NCI-H345 treated with DMSO at 0.1 percent for 48 hours (cell line): ENCODE measurements at regions not wholly inside any gene's neighbourhood (a gene's known extent, or its start where the extent isn't known, plus 50 kb on each side); places are given as distances from the start of the nearest gene placed in this dataset.
A peak's percentile ranks its signal among the peaks of the same experiment; 100 is the strongest.
"Not testable (repeated sequence)": the region's sequence is repeated elsewhere in the genome, so short reads cannot be mapped to it uniquely, and the experiment has no call there.

Source experiments
- DNase-seq: peaks from one replicate; lab custom pipeline; 2025; ENCODE audit not compliant: unreplicated experiment; lab: John Stamatoyannopoulos, UW

DNA sequence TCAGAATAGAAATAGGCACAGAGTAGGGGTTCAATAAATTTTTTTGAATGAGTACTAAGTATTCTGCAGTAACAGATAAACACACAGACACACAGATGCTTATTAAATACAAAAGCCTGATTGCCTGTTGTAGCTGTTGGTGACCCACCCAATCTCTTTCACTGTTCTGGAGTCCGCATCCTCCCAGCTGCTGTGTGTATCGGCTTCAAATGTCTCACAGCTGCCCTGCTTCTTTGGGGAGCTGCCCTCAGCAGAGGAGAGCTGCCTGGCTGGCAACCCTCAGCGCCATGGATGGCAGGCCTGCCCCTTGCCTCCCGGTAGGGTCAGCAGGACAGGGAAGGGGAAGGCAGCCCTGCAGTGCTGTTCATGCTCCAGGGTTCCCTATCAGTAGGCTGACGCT is 50.5 kb upstream of the PRNP start:
- DNase-seq, result no peak

DNA sequence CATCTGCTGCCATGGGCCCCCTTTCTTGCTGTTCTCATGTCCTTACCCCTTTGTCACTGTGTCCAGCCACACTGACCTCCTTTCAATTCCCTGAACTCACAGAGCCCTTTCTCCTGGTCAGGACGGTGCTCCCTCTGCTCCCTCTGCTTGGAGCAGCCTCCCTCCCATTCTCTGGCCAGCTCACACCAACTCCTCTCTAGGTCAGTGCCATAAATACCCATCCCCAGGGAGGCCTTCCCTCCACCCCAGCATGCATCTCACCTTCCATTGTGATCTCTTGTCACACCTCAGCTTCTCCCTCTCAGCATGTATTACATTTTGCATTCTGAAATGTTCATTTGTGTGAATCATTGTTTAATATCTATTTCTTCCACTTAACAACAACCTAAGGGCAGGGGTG is 50.9 kb upstream of the PRNP start:
- DNase-seq, result no peak

DNA sequence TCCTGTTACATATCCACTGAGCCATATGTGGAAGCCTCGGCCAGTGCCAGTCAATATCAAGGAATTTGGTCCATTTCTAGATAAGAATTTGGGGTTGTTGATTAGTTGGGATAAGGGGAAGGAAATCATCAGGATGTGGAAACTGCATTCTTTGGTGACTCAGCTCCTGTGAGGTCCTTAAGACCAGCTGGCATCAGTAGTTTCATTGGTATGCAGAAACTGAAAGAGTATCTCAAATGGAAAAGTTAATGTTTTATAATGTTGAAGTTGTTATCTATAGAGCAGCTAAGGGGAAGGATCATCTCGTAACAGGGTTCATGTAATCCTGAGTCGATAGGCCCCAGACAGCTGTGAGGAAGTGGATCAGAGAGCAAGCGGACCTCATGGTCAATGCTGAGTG is 52.5 kb upstream of the PRNP start:
- DNase-seq, result no peak

- DNase-seq, result no peak
Measured at GRCh38 chr20:4633379-4633778, 52.9 kb upstream of the PRNP start.

DNA sequence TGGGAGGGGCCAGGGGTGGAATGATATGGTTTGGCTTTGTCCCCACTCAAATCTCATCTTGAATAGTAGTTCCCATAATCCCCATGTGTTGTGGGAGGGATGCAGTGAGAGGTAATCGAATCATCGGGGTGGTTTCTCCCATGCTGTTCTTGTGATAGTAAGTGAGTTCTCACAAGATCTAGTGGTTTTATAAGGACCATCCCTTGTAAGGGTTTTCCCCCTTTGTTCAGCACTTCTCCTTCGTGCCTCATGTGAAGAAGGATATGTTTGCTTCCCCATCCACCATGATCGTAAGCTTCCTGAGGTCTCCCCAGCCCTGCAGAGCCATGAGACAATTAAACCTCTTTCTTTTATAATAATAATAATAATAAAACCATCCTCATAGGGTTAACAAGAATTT is 53.4 kb upstream of the PRNP start:
- no peak for DNase-seq

DNA sequence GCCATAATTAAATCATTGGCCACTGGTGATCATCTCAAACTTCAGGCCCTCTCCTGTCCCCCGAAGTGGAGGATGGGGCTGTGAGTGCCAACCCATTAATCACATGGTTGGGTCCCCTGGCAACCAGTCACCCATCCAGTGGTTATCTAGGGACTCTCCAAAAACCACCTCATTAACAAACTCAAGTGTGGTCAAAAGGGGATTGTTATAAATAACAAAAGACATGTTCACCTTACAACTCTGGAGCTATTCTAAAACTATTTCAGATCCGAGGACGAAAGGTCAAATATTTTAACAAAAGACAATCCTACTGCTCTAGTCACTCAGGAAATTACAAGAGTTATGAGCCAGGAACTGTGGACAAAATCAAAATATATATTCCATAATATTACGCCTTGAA is 60.0 kb upstream of the PRNP start:
- DNase-seq, result no peak

- DNase-seq, result no peak
Measured at GRCh38 chr20:4625687-4626086, 60.6 kb upstream of the PRNP start.

GRCh38 chr20:4624675-4625336 is 61.5 kb upstream of the PRNP start:
- not testable (repeated sequence) for DNase-seq

DNA sequence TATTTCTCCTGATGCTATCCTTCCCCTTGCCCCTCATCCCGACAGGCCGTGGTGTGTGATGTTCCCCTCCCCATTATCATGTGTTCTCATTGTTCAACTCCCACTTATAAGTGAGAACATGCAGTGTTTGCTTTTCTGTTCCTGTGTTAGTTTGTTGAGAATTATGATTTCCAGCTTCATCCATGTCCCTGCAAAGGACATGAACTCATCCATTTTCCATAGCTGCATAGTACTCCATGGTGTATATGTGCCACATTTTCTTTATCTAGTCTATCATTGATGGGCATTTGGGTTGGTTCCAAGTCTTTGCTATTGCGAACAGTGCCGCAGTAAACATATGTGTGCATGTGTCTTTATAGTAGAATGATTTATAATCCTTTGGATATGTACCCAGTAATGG is 67.1 kb upstream of the PRNP start:
- DNase-seq, result not testable (repeated sequence)

DNA sequence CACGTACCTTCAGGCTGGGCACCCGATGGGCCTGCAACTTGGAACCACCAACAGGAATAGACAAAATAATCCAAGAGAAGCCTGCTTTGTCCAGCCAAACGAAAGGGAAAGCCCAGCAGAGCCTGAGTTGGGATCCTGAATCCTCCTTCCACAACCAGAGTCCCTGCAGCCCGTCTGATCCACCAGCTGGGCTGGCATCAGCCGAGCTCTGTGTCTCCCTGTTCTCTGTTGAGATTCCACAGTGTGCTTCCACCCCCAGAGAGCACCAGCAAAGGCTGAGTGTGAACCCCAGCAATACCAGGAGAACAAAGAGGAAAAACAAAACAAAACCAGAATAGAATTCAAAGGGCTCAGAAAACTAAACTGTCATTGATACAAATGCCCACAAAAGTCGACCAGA is 68.8 kb upstream of the PRNP start:
- no peak for DNase-seq

DNA sequence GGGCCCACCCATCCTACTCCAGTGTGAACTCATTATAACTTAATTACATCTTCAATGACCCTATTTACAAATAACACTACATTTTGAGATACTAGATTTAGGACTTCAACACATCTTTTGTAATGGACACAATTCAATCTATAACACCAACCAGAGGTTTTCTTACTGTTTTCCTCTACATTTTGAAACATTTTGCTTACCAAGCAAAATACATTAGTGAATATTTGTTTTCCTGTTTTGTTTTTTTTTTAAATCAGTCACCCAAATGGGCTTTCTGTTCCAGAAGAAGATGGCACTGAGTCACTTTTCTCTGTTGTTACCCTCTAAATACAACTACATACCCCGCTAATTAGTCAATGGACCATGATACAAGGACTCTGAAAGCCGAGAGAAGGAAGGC is 69.2 kb upstream of the PRNP start:
- DNase-seq, result no peak

DNA sequence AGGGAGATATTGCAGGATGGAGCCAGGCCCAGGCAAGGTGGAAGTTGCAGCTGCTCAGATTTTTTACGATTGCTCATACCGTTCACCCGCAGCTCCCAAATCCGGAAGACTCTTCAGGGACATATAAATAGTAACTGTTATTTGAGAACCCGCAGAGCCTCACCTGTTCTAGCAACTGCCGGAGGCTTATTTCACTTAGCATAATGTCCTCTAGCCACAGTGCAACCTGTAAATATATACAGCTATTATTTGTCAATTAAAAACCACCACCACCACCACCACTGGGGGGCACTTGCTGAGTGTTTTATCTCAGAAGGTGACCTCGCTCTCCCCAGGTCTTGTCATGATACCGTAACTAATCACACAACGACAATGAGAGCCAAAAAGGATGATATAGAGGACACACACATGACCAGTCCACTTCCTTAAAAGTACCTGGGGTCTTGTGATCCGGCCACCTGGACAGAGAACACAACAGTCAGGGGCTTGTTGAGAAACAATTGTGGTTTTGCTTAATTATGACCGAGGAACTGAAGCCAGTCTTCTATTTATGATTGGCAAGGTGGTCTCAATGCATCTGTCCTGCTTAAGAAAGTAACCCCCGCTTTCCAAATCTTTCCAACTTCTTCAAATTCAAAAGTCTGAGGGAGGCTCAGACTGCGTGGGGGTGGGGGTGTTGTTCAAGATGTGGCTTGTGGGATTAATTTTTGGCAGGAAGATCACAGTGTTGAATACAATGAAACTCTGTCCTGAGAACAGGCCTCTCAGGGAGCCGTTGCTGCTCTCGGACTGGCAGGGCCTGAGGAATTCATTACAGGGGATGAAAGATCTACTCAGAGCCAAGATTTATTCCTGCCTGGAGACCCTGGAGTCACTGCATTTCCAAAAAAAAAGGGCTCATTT is 72.3 kb upstream of the PRNP start:
- peak; percentile 95 for DNase-seq

DNA sequence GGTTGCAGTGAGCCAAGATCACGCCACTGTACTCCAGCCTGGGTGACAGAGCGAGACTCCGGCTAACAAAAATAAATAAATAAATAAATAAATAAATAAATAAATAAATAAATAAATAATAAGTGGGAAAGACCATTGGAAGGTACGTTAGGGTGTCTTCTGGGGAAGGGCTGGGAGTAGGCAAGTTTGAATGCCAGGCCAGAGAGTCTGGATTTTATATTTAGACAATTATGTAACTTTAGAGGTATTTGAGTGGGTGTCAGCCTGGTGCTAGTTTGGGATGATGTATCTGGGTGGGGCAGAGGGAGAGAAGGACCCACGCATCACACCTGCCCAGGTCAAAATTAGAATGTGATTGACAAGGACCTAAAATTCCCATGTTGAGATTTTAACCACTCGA is 73.1 kb upstream of the PRNP start:
- no peak for DNase-seq

- DNase-seq, result no peak
Measured at GRCh38 chr20:4610871-4611270, 75.4 kb upstream of the PRNP start.

DNA sequence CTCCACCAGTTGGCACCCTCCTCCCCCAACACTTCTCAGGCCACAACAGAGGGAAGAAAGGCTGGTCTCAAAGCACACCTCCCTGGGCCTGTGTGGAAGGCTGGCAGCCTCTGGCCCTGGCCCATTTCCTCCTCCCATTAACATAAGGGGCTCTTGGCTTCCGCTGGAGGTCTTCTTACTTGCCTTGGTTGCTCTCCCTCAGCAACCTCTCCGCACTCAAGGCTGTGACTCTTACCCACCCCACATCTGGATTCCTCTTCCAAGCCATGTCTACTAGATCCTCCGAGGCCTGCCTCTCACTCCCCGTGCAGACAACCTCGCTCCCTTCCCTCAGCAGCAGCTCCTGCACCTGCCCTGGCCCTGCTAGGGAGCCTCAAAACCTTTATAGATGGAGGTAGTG is 76.7 kb upstream of the PRNP start:
- no peak for DNase-seq

DNA sequence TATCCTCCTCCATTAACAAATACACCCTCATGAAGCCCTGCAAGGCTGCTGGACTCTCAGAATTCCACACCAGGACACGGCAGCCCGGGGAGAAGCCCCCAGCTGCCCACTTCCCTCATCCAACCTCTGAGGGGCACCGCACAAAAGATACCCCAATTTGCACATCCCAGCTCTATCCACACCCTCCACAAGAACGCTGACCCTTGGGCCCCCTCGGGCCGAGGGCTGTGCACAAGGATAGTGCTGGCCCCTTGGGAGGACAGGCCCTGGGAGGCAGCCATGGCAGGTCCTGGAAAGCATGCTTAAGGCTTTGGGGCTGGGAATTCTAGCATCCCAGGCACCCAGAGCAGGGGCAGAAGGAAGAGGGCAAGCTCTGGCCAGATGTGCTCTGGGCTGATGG is 77.4 kb upstream of the PRNP start:
- no peak for DNase-seq

GRCh38 chr20:4607287-4607713 is 79.0 kb upstream of the PRNP start:
- peak; percentile 71 for DNase-seq

DNA sequence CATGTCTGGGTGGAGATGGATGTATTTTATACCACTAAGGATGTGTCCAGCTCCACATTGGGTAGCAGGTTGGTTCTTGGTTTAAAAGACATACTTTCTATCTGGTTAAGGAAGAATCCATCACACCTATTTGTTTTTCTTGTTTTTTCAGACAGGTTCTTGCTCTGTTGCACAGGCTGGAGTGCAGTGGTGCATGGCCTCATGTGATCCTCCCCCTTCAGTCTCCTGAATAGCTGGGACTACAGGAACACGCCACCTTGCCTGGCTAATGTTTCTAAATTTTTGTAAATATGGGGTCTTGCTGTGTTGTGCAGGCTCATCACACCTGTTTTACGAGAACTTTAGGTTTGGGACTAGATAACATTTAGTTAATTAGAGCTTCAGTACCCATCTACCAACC is 80.2 kb upstream of the PRNP start:
- DNase-seq, result no peak

DNA sequence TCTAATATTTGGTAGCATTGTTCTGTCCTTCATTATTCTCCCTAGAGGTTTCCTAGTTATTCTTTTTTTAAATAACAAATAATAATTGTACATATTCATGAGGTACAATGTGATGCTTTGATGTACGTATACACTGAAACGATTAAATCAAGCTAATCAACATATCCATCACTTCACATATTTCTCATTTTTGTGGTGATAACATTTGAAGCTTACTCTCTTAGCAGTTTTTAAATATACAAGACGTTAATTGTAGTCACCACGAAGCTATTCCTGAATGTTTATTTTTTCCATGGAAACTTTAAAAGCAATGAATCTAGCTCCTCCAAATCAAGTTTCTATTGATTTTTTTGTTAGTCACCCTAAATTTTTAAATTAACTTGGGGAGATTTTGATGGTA is 81.1 kb upstream of the PRNP start:
- DNase-seq, result no peak

DNA sequence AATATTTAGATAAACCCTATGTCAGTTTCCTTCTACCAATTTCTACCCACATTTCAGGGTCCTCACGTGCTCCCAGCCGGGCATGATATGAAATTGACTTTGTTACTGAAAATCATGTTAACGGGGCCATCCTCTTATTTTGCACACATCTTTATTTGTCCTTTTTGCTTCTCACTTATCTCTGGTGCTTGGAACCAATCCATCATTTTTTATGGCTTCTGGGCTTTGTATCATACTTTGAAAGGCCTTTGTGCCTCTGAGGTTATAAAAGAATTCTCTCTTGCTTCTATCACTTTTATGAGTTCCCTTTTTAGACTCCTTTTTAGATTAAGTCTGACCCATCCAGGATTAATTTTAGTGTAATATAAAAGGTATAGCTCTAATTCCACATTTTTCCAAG is 81.7 kb upstream of the PRNP start:
- DNase-seq, result no peak

- no peak for DNase-seq
Measured at GRCh38 chr20:4603724-4604123, 82.5 kb upstream of the PRNP start.

- DNase-seq, result no peak
Measured at GRCh38 chr20:4602297-4602631, 84.0 kb upstream of the PRNP start.
